ENCODE measurements at regions not wholly inside any gene's neighbourhood (a gene's known extent, or its start where the extent isn't known, plus 50 kb on each side); places are given as distances from the start of the nearest gene placed in this dataset.

DNA sequence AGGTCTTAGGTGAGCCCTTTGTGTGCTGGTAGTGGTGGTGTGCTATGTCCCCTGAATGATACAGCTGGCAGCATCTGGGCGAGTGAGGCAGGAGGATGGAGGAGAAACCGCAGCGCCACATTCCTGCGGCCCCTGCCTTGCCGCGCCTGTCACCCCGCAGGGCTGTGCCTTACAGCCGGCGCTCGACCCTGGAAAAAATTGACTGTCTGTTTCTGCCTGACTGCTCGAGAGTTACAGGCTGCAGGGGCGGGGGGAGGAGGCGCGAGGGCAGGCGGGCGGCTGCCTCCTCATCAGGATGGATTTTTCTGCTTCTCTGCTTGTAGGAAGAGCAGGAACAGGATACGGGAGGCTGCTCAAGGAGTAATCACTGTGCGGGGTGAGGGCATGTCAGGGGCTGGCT lies 443.4 kb downstream of the MIAT start:
- TF ChIP-seq CTCF (IDR thresholded peaks at IDR 0.05; ENCODE audit: insufficient read depth, missing control alignments): no peak
- DNase-seq (ENCODE audit: insufficient read length, low spot score) (no peak), FAIRE-seq (no peak)

GRCh38 chr22:27101288-27101687 lies 443.9 kb downstream of the MIAT start:
- no peak for FAIRE-seq
- no peak for TF ChIP-seq CTCF (IDR thresholded peaks at IDR 0.05; ENCODE audit: insufficient read depth, missing control alignments)
- no peak for DNase-seq (ENCODE audit: insufficient read length, low spot score)

GRCh38 chr22:27104449-27104848 lies 447.1 kb downstream of the MIAT start:
- no peak for DNase-seq (ENCODE audit: insufficient read length, low spot score)
- TF ChIP-seq CTCF (IDR thresholded peaks at IDR 0.05; ENCODE audit: insufficient read depth, missing control alignments): no peak
- FAIRE-seq: no peak

DNA sequence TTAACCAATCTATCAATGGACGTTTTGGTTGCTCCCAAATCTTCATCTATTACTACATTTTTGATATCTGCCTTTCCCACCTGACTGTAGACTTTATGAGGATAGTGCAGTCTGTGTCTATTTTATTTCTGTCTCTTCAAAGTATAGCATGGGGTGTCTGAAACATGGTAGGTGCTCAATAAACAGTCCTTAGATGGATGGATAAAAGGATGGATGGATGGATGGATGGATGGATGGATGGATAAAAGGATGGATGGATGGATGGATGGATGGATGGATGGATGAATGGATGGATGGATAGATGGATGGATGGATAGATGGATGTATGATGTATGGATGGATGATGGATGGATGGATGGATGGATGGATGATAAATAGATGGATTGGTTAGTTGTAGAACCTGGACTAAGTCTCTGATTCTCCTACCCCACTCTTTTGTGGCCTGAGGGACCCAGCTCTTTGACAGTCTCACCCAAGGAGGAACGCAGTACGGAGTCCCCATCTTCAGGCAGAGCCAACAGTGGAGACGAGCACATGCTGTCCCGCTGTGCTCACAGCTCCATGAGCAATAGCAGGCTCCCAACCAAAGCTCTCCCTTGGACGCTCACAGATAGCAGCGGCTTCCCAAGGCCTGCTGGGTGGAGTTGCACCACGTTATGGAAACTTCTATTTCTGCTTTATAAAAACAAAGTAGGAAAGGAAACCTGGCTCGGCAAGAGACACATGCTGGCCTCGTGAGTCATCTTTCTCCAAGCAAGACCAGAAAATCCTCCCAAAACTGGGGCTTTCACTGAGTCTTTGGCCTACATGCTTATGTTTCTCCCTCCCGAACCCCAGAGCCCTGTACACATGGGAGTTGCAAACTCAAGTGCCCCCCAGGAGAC lies 448.0 kb downstream of the MIAT start:
- FAIRE-seq (no peak), DNase-seq (ENCODE audit: insufficient read length, low spot score) (no peak)

GRCh38 chr22:27106985-27107384 lies 449.6 kb downstream of the MIAT start:
- TF ChIP-seq CTCF (IDR thresholded peaks at IDR 0.05; ENCODE audit: insufficient read depth, missing control alignments): no peak
- DNase-seq (ENCODE audit: insufficient read length, low spot score) (no peak), FAIRE-seq (no peak)

More for the DNA sequence above, 448.0 kb downstream of the MIAT start:
- TF ChIP-seq CTCF (IDR thresholded peaks at IDR 0.05; ENCODE audit: insufficient read depth, missing control alignments): no peak

GRCh38 chr22:27107386-27107785 lies 450.0 kb downstream of the MIAT start:
- DNase-seq (ENCODE audit: insufficient read length, low spot score): no peak
- FAIRE-seq: no peak
- no peak for TF ChIP-seq CTCF (IDR thresholded peaks at IDR 0.05; ENCODE audit: insufficient read depth, missing control alignments)

- no peak for TF ChIP-seq CTCF (IDR thresholded peaks at IDR 0.05; ENCODE audit: insufficient read depth, missing control alignments)
- FAIRE-seq: no peak
- no peak for DNase-seq (ENCODE audit: insufficient read length, low spot score)
Measured at GRCh38 chr22:27107824-27108223, 450.4 kb downstream of the MIAT start.

Data from D721Med (cell line).